Astrocyte of the hippocampus (primary cell): ENCODE measurements at regions not wholly inside any gene's neighbourhood (a gene's known extent, or its start where the extent isn't known, plus 50 kb on each side); places are given as distances from the start of the nearest gene placed in this dataset.
A peak's percentile ranks its signal among the peaks of the same experiment; 100 is the strongest.
"Not testable (repeated sequence)": the region's sequence is repeated elsewhere in the genome, so short reads cannot be mapped to it uniquely, and the experiment has no call there.

Source experiments
- DNase-seq: peaks from one replicate; pipeline ENCODE4 v3.0.0; 2011; ENCODE audit warnings: low read depth, low spot score

- no peak for DNase-seq
Observed at GRCh38 chr3:18127174-18127858, 297.8 kb downstream of the SATB1 start.

- DNase-seq = no peak
Observed at GRCh38 chr3:18126772-18127171, 298.4 kb downstream of the SATB1 start.

GRCh38 chr3:18124501-18124900 lies 300.6 kb downstream of the SATB1 start:
- peak; percentile 71 for DNase-seq

GRCh38 chr3:18122264-18122663 lies 302.9 kb downstream of the SATB1 start:
- no peak for DNase-seq

GRCh38 chr3:18121020-18121419 lies 304.1 kb downstream of the SATB1 start:
- no peak for DNase-seq

GRCh38 chr3:18119866-18120265 lies 305.3 kb downstream of the SATB1 start:
- DNase-seq = no peak

GRCh38 chr3:18114894-18115293 lies 310.2 kb downstream of the SATB1 start:
- no peak for DNase-seq

- no peak for DNase-seq
Observed at GRCh38 chr3:18113417-18113816, 311.7 kb downstream of the SATB1 start.

GRCh38 chr3:18112674-18113375 lies 312.3 kb downstream of the SATB1 start:
- DNase-seq = no peak

- DNase-seq = peak; percentile 7
Observed at GRCh38 chr3:18111796-18112232, 313.3 kb downstream of the SATB1 start.

GRCh38 chr3:18103591-18103990 lies 321.5 kb downstream of the SATB1 start:
- DNase-seq = no peak

- DNase-seq = peak; percentile 17
Observed at GRCh38 chr3:18100121-18100520, 325.0 kb downstream of the SATB1 start.

GRCh38 chr3:18099611-18100010 lies 325.5 kb downstream of the SATB1 start:
- DNase-seq = peak; percentile 24

- DNase-seq = peak; percentile 92
Observed at GRCh38 chr3:18098960-18099587, 326.1 kb downstream of the SATB1 start.

GRCh38 chr3:18097989-18098388 lies 327.1 kb downstream of the SATB1 start:
- no peak for DNase-seq

GRCh38 chr3:18097473-18097872 lies 327.7 kb downstream of the SATB1 start:
- DNase-seq = no peak

- no peak for DNase-seq
Observed at GRCh38 chr3:18092726-18093125, 332.4 kb downstream of the SATB1 start.

- no peak for DNase-seq
Observed at GRCh38 chr3:18090377-18090776, 334.8 kb downstream of the SATB1 start.

- DNase-seq = peak; percentile 9
Observed at GRCh38 chr3:18087988-18088387, 337.2 kb downstream of the SATB1 start.

- no peak for DNase-seq
Observed at GRCh38 chr3:18086760-18087159, 338.4 kb downstream of the SATB1 start.

GRCh38 chr3:18086078-18086477 lies 339.1 kb downstream of the SATB1 start:
- no peak for DNase-seq

GRCh38 chr3:18085429-18085828 lies 339.7 kb downstream of the SATB1 start:
- DNase-seq = no peak

- DNase-seq = not testable (repeated sequence)
Observed at GRCh38 chr3:18083273-18083590, 340.8 kb upstream of the TBC1D5 start.
